Astrocyte (in vitro differentiated cells and primary cell): ENCODE measurements at regions not wholly inside any gene's neighbourhood (a gene's known extent, or its start where the extent isn't known, plus 50 kb on each side); places are given as distances from the start of the nearest gene placed in this dataset.

Experiments used
- CTCF ChIP-seq: IDR thresholded peaks from 2 replicates; pipeline ENCODE4 v1.5.1; 2011; ENCODE audit warnings: low read depth, mild to moderate bottlenecking, inconsistent platforms, low read length, moderate library complexity; ENCODE audit not compliant: insufficient read depth
- EZH2 ChIP-seq: IDR thresholded peaks from 2 replicates; pipeline ENCODE4 v1.6.1; 2012; ENCODE audit warnings: mild to moderate bottlenecking, low read length, inconsistent platforms; ENCODE audit not compliant: insufficient read depth

GRCh38 chr16:72644911-72645310 is 403.0 kb downstream of the ZFHX3 start:
- TF ChIP-seq CTCF (no peak), EZH2 (no peak)
